ENCODE measurements at regions not wholly inside any gene's neighbourhood (a gene's known extent, or its start where the extent isn't known, plus 50 kb on each side); places are given as distances from the start of the nearest gene placed in this dataset.

DNA sequence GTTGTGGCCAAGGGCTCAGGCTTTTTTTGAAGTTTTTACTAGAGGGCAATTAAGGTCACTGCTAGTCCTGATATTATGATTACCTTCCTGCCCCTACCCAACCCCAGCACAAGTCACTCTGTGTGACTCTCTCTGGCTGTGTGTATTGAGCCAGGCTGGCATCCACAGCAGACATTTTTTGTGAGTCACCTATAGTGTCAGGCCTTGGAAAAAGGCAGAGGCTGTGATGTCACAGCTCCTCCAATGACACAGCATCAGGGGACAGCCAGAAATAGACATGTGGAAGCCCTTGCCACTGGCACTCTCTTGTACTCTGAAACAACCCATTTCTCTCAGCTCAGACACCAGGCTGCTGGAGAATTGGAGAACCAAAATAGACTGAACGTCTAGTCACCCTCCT lies 145.4 kb downstream of the NMUR2 start:
- H3K4me3 ChIP-seq (ENCODE audit: low read depth, low read length): no peak overlapping the region
- TF ChIP-seq, protein P1, sequence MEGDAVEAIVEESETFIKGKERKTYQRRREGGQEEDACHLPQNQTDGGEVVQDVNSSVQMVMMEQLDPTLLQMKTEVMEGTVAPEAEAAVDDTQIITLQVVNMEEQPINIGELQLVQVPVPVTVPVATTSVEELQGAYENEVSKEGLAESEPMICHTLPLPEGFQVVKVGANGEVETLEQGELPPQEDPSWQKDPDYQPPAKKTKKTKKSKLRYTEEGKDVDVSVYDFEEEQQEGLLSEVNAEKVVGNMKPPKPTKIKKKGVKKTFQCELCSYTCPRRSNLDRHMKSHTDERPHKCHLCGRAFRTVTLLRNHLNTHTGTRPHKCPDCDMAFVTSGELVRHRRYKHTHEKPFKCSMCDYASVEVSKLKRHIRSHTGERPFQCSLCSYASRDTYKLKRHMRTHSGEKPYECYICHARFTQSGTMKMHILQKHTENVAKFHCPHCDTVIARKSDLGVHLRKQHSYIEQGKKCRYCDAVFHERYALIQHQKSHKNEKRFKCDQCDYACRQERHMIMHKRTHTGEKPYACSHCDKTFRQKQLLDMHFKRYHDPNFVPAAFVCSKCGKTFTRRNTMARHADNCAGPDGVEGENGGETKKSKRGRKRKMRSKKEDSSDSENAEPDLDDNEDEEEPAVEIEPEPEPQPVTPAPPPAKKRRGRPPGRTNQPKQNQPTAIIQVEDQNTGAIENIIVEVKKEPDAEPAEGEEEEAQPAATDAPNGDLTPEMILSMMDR (conservative IDR thresholded peaks at IDR 0.05; ENCODE audit: low read depth, low read length): no peak
- no peak for DNase-seq (ENCODE audit: low read depth)

DNA sequence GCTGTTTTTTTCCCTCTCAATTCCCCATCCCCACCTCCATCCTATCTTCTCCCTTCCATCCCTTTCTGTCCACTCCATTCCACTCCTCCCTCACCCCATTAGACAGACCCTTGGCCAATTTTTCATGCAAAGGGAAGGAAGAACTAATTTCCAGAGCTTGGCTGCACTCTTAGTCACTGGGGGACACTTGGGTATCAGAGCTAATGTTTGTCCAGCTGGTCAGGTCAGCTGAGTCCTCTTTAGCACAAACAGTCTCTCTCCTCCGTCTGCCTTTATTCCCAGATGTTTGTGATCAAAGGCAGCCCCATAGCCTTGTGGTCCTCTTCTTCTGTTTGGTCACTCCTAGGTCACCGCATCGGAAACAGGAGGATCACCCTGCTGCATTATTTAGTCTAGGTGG lies 148.5 kb downstream of the NMUR2 start:
- TF ChIP-seq, protein P1 (conservative IDR thresholded peaks at IDR 0.05; ENCODE audit: low read depth, low read length): no peak
- no peak overlapping the region for H3K4me3 ChIP-seq (ENCODE audit: low read depth, low read length)
- DNase-seq (ENCODE audit: low read depth): no peak

DNA sequence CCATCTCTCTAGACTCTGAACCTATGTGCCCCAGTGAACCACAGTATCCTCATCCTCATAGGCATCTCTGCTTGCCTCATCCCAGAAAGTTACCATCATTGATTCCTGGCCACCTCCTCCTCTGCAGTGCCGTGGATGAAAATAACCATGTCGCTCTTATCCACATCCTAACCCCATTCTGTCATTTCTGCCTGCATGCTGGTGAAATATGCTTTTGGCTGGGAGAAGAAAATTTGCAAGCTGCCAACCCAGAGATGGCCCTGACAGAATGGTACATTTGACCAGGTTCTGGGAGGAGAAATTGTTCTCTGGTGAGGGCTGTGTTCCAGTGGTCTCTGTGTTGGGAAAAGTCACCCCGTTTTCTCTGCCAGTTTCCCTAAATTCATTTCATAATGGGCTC lies 149.7 kb downstream of the NMUR2 start:
- no peak overlapping the region for H3K4me3 ChIP-seq (ENCODE audit: low read depth, low read length)
- TF ChIP-seq, protein P1 (conservative IDR thresholded peaks at IDR 0.05; ENCODE audit: low read depth, low read length): no peak
- DNase-seq (ENCODE audit: low read depth): no peak

DNA sequence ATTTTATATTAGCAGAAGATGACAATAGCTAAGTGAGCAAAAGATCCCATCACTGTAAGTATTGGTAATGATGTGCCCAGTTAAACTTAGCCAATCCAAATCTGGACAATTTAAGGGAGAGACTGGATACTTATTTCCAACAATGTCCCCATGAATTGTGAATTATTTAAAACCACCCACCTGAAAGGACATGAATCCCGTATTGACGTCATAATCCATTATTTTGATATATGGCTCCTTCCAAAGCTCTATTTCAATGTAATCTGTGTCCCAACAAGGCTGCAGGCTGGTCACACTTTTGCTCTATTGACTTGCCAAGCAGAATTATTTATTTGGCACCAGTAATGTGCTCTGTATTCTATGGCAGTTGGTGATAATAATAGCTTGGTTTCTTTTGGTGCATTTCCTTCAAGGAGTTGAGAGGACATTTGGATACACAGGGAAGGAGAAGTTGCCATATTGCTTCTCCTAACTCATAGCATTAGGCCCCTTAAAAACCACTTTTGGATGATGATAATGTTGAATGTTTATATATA lies 157.2 kb downstream of the NMUR2 start:
- no peak overlapping the region for H3K4me3 ChIP-seq (ENCODE audit: low read depth, low read length)
- DNase-seq (ENCODE audit: low read depth): no peak
- TF ChIP-seq, protein P1 (conservative IDR thresholded peaks at IDR 0.05; ENCODE audit: low read depth, low read length): no peak

DNA sequence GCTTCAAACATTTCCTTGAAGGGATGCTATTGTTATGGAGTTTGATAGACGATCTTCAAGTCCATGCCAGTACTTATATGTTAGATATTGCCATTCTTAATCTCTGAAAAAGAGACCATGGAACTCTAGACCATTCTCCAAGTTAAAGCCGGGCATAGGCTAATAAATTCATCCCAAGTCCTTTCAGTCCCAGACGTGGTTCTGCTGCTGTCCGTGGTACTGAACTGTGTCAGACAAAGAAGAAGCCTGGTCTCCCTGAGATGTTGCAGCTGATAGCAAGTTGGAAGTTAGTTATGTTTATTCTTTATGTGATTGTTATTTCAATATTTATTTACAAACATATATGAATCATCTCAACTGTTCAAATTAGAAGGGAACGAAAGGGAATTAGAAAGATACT lies 158.7 kb downstream of the NMUR2 start:
- DNase-seq (ENCODE audit: low read depth): no peak
- TF ChIP-seq, protein P1 (conservative IDR thresholded peaks at IDR 0.05; ENCODE audit: low read depth, low read length): no peak
- no peak overlapping the region for H3K4me3 ChIP-seq (ENCODE audit: low read depth, low read length)

DNA sequence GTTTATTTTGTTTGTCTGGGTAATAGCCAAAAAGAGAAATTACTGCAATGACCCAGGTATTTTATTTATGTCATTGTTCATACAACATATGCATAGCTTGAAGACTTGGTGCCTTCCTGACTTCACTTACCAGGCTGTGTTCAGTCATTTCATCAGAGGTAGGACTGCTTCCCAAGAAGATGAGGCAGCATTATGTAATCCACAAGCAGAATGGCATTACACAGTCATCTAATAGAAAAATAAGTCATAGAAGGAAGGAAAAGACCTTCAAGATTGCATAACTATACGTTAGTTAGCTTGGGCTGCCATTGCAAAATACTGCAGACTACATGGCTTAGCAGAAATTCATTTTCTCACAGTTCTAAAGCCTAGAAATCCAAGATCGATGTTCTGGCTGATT lies 167.5 kb downstream of the NMUR2 start:
- TF ChIP-seq, protein P1 (conservative IDR thresholded peaks at IDR 0.05; ENCODE audit: low read depth, low read length): no peak
- no peak for DNase-seq (ENCODE audit: low read depth)
- H3K4me3 ChIP-seq (ENCODE audit: low read depth, low read length): no peak overlapping the region

DNA sequence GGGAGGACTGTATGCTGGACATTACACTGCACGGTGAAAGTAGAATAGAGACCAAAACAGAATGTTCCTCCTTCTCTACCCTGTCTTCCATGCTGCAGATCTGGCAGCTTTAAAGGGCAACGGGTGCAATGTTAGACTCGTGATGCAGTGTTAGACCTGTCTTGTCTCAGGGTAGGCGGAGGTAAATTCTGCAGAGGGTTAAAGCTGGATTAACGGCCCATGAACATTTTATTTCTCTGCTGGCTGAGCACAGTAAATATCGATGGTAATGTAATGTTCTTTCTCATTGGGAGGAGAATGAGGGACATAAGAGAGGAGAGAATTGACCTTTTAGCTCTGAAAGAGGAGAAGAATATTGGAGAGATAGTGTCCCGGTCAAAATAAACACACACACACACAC lies 178.9 kb downstream of the NMUR2 start:
- DNase-seq (ENCODE audit: low read depth): no peak
- H3K4me3 ChIP-seq (ENCODE audit: low read depth, low read length): no peak overlapping the region
- TF ChIP-seq, protein P1 (conservative IDR thresholded peaks at IDR 0.05; ENCODE audit: low read depth, low read length): no peak
